Mesenchymal stem cell (in vitro differentiated cells and primary cell): ENCODE measurements at regions not wholly inside any gene's neighbourhood (a gene's known extent, or its start where the extent isn't known, plus 50 kb on each side); places are given as distances from the start of the nearest gene placed in this dataset.

Experiments
- DNase-seq: peaks from one replicate; pipeline ENCODE4 v3.0.0-alpha.2; 2013
- H2AFZ ChIP-seq: one replicate; pipeline ENCODE4 v1.6.1; 2013; ENCODE audit warnings: low read depth, mild to moderate bottlenecking, control low read depth, inconsistent platforms, low read length, moderate library complexity
- H2AK5ac ChIP-seq: 2 replicates; pipeline ENCODE4 v1.6.1; 2013; ENCODE audit warnings: low read length, moderate library complexity, mild to moderate bottlenecking, inconsistent platforms; ENCODE audit not compliant: severe bottlenecking
- H2BK120ac ChIP-seq: one replicate; pipeline ENCODE4 v1.6.1; 2013; ENCODE audit warnings: low read depth, mild to moderate bottlenecking, inconsistent platforms, low read length, moderate library complexity
- H2BK12ac ChIP-seq, 2 experiments: one replicate each; pipeline ENCODE4 v1.6.1; 2013; ENCODE audit warnings: inconsistent platforms in 2 of 2, low read length in 2 of 2, mild to moderate bottlenecking in 2 of 2, moderate library complexity in 2 of 2, control low read depth in 1 of 2
- H2BK15ac ChIP-seq: one replicate; pipeline ENCODE4 v1.6.1; 2013; ENCODE audit warnings: mild to moderate bottlenecking, low read depth, inconsistent platforms; ENCODE audit not compliant: poor library complexity, severe bottlenecking
- H2BK5ac ChIP-seq: 2 replicates; pipeline ENCODE4 v1.6.1; 2013; ENCODE audit warnings: low read depth, mild to moderate bottlenecking, low read length, control low read depth, inconsistent platforms; ENCODE audit not compliant: poor library complexity, severe bottlenecking
- H3K14ac ChIP-seq, 2 experiments: one replicate each; pipeline ENCODE4 v1.6.1; 2013; ENCODE audit warnings: inconsistent platforms in 2 of 2, low read length in 2 of 2, control low read depth in 1 of 2, mild to moderate bottlenecking in 1 of 2, moderate library complexity in 1 of 2
- H3K18ac ChIP-seq, 2 experiments: one replicate each; pipeline ENCODE4 v1.6.1; 2013; ENCODE audit warnings: inconsistent platforms in 2 of 2, low read length in 2 of 2, control low read depth in 1 of 2, low read depth in 1 of 2, mild to moderate bottlenecking in 1 of 2
- H3K23ac ChIP-seq, 2 experiments: one replicate each; pipeline ENCODE4 v1.6.1; 2013; ENCODE audit warnings: inconsistent platforms in 2 of 2, low read length in 2 of 2, mild to moderate bottlenecking in 2 of 2, moderate library complexity in 2 of 2, control low read depth in 1 of 2
- H3K27ac ChIP-seq: 2 replicates; pipeline ENCODE4 v1.5.1; 2013; ENCODE audit warnings: mild to moderate bottlenecking, moderate library complexity, low read length, control low read depth, inconsistent platforms; ENCODE audit not compliant: poor library complexity, severe bottlenecking
- H3K27me3 ChIP-seq, 2 experiments: 2 replicates each; pipeline versions ENCODE4 v1.6.1 to v1.7.0; 2013; ENCODE audit warnings: low read length in 2 of 2, mild to moderate bottlenecking in 2 of 2, moderate library complexity in 2 of 2, control low read depth in 1 of 2, inconsistent platforms in 1 of 2; ENCODE audit not compliant: control insufficient read depth in 1 of 2, insufficient read depth in 1 of 2
- H3K36me3 ChIP-seq, 2 experiments: 2 replicates each; pipeline versions ENCODE4 v1.6.1 to v1.7.0; 2013; ENCODE audit warnings: low read length in 2 of 2, control low read depth in 1 of 2, inconsistent platforms in 1 of 2, low read depth in 1 of 2, mild to moderate bottlenecking in 1 of 2; ENCODE audit not compliant: insufficient read depth in 2 of 2, control insufficient read depth in 1 of 2
- H3K4ac ChIP-seq, 2 experiments: one replicate each; pipeline ENCODE4 v1.6.1; 2013; ENCODE audit warnings: inconsistent platforms in 2 of 2, low read length in 2 of 2, mild to moderate bottlenecking in 2 of 2, moderate library complexity in 2 of 2, control low read depth in 1 of 2, low read depth in 1 of 2
- H3K4me1 ChIP-seq: 2 replicates; pipeline ENCODE4 v1.6.1; 2013; ENCODE audit warnings: low read depth, low read length, control low read depth; ENCODE audit not compliant: control insufficient read depth, insufficient read depth
- H3K4me2 ChIP-seq: 2 replicates; pipeline ENCODE4 v1.6.1; 2013; ENCODE audit warnings: low read length, mild to moderate bottlenecking, inconsistent platforms; ENCODE audit not compliant: poor library complexity, severe bottlenecking
- H3K4me3 ChIP-seq, 2 experiments: 2 replicates each; pipeline versions ENCODE4 v1.5.1 to v1.7.0; 2013; ENCODE audit warnings: low read length in 2 of 2, mild to moderate bottlenecking in 2 of 2, control low read depth in 1 of 2, low read depth in 1 of 2; ENCODE audit not compliant: insufficient read depth in 1 of 2
- H3K79me1 ChIP-seq: replicated peaks from 2 replicates; pipeline ENCODE4 v1.6.1; 2013; ENCODE audit warnings: mild to moderate bottlenecking, control low read depth, low read length, inconsistent platforms; ENCODE audit not compliant: poor library complexity, severe bottlenecking
- H3K9ac ChIP-seq: 2 replicates; pipeline ENCODE4 v1.7.0; 2013; ENCODE audit warnings: mild to moderate bottlenecking, low read length, moderate library complexity
- H3K9me3 ChIP-seq: 2 replicates; pipeline ENCODE4 v1.7.0; 2013; ENCODE audit warnings: mild to moderate bottlenecking, low read length; ENCODE audit not compliant: control insufficient read depth
- H4K8ac ChIP-seq: one replicate; pipeline ENCODE4 v1.6.1; 2013; ENCODE audit warnings: inconsistent platforms, mild to moderate bottlenecking, low read length, moderate library complexity
- H4K91ac ChIP-seq: one replicate; pipeline ENCODE4 v1.6.1; 2013; ENCODE audit warnings: mild to moderate bottlenecking, low read length, inconsistent platforms
- WGBS: methylation state at CpG from one replicate; pipeline ENCODE4 v1.1.7; 2013; ENCODE audit warnings: mixed read lengths; 5-methylcytosine and 5-hydroxymethylcytosine counted together

- Histone ChIP-seq H3K4me2 (no peak overlapping the region), H3K23ac (no peak overlapping the region), H4K8ac (no peak overlapping the region), H4K91ac (no peak overlapping the region), H3K4ac (no peak overlapping the region), H2BK120ac (no peak overlapping the region), H3K4me1 (no peaks in the 10 kb centered on the region), H2BK12ac (no peak overlapping the region), H2BK5ac (no peak overlapping the region), H3K9ac (no peak overlapping the region), H2BK15ac (no peak overlapping the region), H3K36me3 (no peaks in the 10 kb centered on the region), H2AFZ (no peak overlapping the region), H3K27ac (no peak overlapping the region), H3K14ac (no peak overlapping the region), H3K79me1 (no peaks in the 10 kb centered on the region), H3K4me3 (no peak overlapping the region), H3K9me3 (peaks cover 7% of the 10 kb centered on the region), H3K18ac (no peak overlapping the region), H2AK5ac (no peak overlapping the region), H3K27me3 (peaks cover 0 to 33% of the 10 kb centered on the region in 2 experiments)
- WGBS = 84% methylated on average over 20 of the region's 20 CpGs
- DNase-seq = no peak
Measured at GRCh38 chr2:129902731-129903585, 76.5 kb upstream of the RAB6C start.

GRCh38 chr2:129903586-129904425 is 75.7 kb upstream of the RAB6C start:
- H3K23ac ChIP-seq = no peak overlapping the region
- no peaks in the 10 kb centered on the region for H3K36me3 ChIP-seq
- no peak overlapping the region for H3K4ac ChIP-seq
- no peak overlapping the region for H2BK120ac ChIP-seq
- H4K8ac ChIP-seq = no peak overlapping the region
- 73% methylated on average over 14 of the region's 17 CpGs for WGBS
- H2BK15ac ChIP-seq = no peak overlapping the region
- no peaks in the 10 kb centered on the region for H3K79me1 ChIP-seq
- no peak overlapping the region for H2BK5ac ChIP-seq
- no peak overlapping the region for H3K14ac ChIP-seq
- no peaks in the 10 kb centered on the region for H3K4me1 ChIP-seq
- no peak overlapping the region for H2AFZ ChIP-seq
- H4K91ac ChIP-seq = no peak overlapping the region
- peaks cover 0 to 39% of the 10 kb centered on the region in 2 experiments for H3K27me3 ChIP-seq
- no peak overlapping the region for H3K18ac ChIP-seq
- no peak for DNase-seq
- H2AK5ac ChIP-seq = no peak overlapping the region
- no peak overlapping the region for H3K4me2 ChIP-seq
- H3K9me3 ChIP-seq = peaks cover 7% of the 10 kb centered on the region
- H2BK12ac ChIP-seq = no peak overlapping the region
- no peak overlapping the region for H3K4me3 ChIP-seq
- H3K9ac ChIP-seq = no peak overlapping the region
- H3K27ac ChIP-seq = no peak overlapping the region

- no peak overlapping the region for H3K18ac ChIP-seq
- H3K9ac ChIP-seq = no peak overlapping the region
- H2BK120ac ChIP-seq = no peak overlapping the region
- H2BK15ac ChIP-seq = no peak overlapping the region
- no peaks in the 10 kb centered on the region for H3K79me1 ChIP-seq
- no peak overlapping the region for H2AK5ac ChIP-seq
- H2AFZ ChIP-seq = no peak overlapping the region
- no peaks in the 10 kb centered on the region for H3K4me1 ChIP-seq
- no peak overlapping the region for H3K14ac ChIP-seq
- H3K27ac ChIP-seq = no peak overlapping the region
- no peak overlapping the region for H4K91ac ChIP-seq
- DNase-seq = no peak
- H2BK12ac ChIP-seq = no peak overlapping the region
- 80% methylated on average over 20 of the region's 20 CpGs for WGBS
- no peak overlapping the region for H3K4me2 ChIP-seq
- H3K36me3 ChIP-seq = no peaks in the 10 kb centered on the region
- H3K4me3 ChIP-seq = no peak overlapping the region
- no peak overlapping the region for H3K23ac ChIP-seq
- peaks cover 0 to 44% of the 10 kb centered on the region in 2 experiments for H3K27me3 ChIP-seq
- H4K8ac ChIP-seq = no peak overlapping the region
- H2BK5ac ChIP-seq = no peak overlapping the region
- H3K9me3 ChIP-seq = peaks cover 2% of the 10 kb centered on the region
- H3K4ac ChIP-seq = no peak overlapping the region
Measured at GRCh38 chr2:129904532-129905446, 74.7 kb upstream of the RAB6C start.
